ENCODE measurements at regions not wholly inside any gene's neighbourhood (a gene's known extent, or its start where the extent isn't known, plus 50 kb on each side); places are given as distances from the start of the nearest gene placed in this dataset.

DNA sequence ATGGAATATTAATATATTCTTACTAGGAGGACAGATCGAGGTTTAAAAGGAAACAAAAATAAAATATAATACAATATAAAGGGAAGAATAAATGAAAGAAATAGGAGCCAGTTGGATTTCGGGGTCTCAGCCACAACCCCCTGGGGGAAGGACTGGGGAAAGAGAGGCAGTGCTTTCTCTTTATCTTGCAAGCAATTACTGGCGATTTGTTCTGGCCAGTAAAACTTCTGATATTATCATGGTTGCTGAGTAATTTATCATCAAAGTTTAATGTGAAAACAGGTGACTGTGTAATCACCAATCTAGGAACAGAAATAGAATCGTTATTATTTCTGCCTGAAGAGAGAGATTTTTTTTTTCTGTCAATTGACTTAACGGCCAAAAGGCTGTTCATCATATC, 917.7 kb upstream of the CELF4 start:
- DNase-seq (ENCODE audit: low read depth), result no peak

DNA sequence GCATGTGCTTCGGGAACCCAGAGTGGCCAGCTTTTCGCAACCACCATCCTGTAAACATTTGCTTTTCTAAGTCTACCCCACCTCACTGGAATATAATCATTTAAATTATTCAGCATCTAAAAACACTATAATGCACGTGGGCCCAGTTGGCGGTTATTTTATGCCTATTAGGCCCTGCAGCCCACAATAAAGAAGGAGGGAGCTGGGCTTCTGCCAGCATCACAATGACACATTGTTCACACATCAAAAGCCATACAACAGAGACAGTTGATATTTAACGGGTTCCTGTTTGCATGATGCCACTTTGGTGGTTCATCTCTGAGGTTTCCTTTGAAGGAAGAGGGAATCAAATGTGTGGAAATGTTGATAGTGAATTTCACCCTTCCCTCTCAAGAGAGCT, 916.0 kb upstream of the CELF4 start:
- no peak for DNase-seq (ENCODE audit: low read depth)

DNA sequence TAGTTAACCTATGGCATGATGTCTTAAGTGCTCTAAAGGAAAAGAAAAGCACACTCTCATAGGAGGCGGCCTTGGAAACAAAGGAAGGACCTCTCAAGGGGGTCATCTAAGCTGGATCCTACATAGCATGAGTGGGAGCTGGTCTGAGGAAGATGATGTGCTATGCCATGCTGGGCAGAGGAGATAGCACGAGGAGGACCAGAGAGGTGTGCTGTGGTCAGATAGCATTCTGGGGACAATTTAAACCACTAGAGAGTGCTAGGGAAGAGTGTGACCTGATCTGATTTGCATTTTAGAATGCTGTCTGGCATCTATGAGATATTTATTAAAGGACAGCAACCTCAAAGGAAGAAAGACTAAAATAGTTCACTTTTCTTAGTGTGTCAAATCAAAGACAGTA, 910.1 kb upstream of the CELF4 start:
- no peak for DNase-seq (ENCODE audit: low read depth)

DNA sequence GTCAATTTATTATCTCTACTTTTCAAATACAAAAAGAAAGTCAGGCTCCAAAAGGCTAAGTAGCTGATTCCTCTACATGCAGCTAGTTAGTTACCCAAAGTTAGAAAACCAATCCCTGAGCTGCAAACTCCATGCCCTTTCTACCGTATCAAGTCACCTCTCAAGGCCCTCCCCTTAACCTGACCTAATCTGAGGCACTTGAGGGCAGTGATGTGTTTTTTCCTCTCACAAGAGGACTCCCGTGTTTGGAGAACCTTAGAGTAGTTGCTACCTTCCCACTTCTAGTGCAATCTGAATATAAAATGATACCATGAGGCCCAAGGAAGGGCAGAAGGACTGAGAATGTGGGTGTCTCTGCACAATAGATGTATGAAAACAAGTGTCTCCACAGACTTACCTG, 907.9 kb upstream of the CELF4 start:
- DNase-seq (ENCODE audit: low read depth), result no peak

DNA sequence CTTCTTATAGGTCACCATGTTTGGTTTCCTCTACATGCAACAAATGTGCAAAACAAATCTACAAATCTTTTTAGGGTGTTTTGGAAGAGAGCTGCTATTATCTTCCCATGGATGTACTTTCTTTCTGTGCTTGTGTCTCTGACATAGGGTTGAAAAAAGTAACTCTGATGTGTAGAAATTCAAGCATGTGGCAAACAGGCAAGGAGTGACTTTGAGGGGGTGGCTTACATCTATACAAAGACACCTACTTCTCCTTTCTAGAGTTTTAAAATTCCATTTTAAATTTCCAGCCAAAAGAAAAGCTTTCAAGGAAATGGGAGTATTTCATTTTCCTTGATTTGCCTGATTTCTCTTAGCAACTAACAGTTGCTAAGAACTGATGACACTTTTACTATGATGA, 904.8 kb upstream of the CELF4 start:
- DNase-seq (ENCODE audit: low read depth), result no peak

DNA sequence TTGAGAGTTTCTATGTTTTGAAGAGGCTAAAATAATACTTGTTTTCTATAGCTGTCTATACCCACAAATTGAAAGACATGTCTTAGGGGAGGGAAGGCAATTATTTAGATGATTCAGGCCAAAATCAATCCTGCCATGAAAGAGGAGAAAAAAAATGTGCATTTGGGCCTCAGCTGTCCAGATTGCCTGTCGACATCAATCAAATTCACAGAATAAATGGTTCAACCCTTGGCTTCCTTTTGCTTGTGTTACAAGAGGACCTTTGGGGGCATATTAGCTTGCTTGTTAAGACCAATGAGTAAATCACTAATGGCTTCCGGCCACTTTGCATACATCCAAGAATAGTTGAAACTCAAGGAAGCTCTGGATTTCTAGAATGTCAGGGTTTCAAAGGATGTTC, 900.8 kb upstream of the CELF4 start:
- no peak for DNase-seq (ENCODE audit: low read depth)

DNA sequence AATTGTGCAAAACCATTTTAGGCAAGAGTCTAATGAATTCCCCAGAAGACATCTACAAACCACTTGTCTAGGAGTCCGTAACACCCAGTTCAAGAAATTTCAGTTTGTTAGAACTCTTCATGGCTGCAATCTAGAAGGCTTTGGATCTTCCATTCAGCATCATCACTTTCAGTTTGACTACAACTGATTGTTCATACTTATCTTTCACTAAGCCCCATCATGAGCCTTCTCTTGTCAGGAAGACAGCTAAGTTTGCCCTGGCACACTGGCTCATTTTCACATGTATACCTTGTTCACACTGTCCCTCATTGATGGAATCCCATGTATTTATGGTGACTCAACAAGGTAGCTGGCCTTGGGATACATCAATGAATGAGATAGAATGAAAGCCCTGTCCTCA, 898.4 kb upstream of the CELF4 start:
- DNase-seq (ENCODE audit: low read depth), result no peak

DNA sequence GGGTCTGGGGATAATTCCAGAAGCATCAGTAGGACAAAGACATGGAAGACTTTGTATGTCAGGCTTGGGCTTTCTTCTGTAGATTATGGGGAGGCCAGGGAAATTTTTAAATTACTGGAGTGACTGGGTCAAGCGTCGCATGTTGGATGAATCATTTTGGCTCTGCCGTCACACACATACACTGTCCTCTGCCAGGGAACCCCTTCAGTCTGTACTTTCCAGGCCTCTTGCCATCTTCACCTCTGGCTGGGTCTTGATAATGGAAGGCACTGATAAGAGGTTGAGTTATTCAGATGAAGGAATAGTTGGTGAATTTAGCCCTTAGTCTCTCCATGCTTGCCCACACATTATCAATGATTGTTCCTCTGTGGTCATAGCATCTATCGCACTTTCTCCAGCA, 895.1 kb upstream of the CELF4 start:
- no peak for DNase-seq (ENCODE audit: low read depth)

DNA sequence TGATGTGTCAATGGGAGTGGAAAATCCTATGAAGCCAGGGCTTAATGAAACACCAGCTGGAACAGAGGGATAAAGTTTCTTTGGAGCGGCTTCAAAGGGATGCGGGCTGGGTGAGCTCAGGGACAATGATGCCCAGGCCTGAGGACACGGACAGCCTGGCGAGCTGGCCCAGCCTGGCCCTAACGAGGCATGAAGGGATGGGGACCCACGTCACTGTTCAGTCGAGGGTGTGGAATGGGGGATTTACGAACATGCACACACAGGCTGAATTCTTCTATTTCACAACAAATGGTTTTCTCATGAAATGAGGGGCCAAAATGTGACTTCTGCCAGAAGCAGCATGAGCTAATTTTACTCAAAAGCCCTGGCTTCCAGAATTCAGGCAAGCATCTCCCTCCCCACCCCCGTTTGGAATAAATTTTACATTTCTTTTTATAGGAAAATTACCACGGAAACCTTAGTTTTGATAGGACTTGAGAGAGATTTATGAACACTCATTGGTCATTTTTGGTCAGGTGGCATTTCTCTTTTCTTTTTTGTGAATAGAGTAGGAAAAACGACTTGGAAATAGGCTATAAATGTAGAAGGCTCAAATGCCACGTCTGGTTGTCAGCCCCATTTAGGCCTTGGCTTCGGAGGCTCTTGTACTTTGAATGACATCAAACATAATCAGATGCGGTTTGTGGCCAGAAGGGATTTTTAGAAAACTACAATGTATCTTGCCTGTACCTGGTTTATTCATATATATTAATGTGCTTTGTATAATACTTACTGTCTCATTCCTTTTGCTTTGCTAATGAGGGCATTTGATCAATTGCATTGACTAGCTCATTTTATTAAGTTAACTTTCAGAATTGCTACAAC, 893.8 kb upstream of the CELF4 start:
- DNase-seq (ENCODE audit: low read depth), result no peak

DNA sequence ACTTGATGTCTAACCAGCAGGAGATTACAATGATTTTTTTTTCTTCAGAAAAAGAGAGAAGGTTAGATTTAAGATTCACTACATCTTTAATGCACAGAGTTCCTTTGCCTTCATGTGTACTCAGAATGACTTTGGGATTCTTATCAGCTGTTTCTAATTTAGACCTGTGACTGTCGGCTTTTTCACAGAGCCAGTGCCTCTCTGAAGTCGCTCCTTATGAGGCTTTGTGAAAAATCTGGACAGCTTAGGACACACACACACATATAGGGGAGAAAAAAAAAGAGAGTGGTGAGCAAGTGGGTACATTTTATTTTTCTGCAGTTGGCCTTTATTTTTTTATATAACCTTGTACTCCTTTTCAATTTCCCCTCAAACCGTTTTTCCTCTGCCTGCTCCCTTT, 893.1 kb upstream of the CELF4 start:
- no peak for DNase-seq (ENCODE audit: low read depth)

DNA sequence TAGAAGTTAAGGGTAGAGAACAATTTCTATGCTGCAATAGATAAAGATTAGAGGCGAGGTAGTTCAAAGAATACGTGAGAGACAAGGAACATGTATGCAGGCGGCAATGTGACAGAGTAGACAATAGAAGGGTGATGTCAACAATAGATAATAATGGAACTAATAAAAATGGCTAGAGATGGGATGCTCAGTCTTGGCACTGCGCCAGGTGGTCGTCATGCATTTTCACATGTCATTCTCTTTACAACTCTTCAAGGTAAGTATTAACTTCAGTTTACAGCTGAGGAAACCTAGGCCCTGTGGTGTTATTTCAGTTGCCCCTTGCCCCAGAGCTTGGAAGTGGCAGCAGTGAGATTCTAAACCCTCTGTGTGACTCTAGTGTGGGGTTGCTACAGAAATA, 890.7 kb upstream of the CELF4 start:
- DNase-seq (ENCODE audit: low read depth), result no peak

DNA sequence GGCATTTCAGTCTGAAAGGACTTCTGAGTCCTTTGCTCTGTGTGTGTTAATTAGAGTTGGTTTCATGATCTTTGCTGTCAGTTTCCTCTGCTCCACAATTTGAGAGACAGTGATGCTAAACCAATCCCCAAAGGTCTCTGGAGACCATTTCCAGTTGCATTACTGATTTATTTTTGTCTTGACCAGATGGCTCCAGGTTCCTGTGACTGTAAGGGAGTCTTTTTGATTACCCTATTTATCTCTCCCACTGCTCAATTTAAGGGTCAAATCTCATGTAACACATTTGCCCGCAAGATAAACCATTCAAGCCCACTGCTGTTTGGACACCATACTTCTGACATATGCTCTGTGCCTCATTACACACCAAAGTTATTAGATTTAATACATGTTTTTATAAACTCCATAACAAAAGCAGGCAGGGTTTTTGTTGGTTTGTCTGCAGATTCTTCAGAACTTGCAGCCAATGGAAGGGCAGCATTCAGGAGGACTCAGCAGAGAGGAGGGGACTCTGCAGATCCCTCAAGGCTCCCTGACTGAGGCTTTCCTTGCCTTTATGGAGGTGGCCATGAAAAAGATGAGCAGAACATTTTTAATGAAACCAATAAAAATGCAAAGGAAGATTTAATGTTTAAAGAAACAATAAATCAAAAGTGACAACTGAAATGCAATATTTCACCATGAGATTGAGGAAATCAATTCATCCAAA, 889.3 kb upstream of the CELF4 start:
- DNase-seq (ENCODE audit: low read depth), result no peak

DNA sequence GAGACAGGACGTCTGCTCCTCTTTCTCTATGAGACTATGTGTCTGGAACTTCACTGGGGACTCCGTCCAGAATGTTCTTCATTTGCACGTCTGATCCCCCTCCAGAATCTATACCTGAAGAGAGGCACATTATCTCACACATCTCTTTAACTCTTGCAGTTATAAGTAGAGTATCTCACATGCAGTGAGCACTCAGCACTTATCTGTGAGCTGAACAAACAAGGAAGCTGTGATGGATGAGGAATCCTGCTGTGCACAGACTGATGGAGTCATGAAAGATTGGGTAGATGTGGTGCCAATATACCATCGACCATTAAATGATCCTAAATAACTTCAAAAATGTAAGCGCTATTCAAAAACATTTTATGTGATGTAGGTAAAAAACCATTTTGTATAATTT, 888.3 kb upstream of the CELF4 start:
- no peak for DNase-seq (ENCODE audit: low read depth)

DNA sequence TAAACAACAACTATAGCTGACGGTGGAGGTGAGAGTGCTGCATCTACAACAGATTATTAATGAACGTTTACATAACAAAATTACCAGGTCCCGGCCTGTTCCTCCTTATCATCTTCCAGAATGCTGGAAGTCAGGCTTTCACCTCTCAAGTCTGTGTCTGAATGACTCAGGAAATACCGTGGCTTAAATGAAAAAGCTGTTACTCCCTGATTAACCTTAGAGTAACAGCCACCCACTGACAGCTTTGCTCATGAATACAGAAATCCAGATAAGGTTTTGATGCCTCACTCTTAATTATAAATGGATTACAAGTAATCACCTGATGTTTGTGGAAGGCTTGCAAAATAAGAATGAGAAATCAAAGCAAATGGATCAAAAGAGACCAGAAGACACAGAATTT, 885.3 kb upstream of the CELF4 start:
- no peak for DNase-seq (ENCODE audit: low read depth)

DNA sequence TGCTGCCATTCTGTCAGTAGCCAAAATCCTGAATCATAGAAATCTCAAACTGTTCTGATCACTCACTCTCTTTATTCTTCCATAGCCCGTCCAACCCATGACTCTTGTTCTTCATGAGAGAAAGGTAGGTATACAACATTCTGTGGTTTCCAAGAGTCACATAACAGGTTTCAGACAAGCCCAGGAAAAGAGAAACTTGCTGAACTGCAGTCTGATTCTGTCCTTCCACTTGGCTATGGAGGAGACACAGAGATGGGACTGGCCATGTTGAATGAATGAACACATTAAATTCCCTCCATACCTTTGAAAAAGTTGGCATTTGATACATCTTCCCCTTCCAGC, 880.2 kb upstream of the CELF4 start:
- no peak for DNase-seq (ENCODE audit: low read depth)

DNA sequence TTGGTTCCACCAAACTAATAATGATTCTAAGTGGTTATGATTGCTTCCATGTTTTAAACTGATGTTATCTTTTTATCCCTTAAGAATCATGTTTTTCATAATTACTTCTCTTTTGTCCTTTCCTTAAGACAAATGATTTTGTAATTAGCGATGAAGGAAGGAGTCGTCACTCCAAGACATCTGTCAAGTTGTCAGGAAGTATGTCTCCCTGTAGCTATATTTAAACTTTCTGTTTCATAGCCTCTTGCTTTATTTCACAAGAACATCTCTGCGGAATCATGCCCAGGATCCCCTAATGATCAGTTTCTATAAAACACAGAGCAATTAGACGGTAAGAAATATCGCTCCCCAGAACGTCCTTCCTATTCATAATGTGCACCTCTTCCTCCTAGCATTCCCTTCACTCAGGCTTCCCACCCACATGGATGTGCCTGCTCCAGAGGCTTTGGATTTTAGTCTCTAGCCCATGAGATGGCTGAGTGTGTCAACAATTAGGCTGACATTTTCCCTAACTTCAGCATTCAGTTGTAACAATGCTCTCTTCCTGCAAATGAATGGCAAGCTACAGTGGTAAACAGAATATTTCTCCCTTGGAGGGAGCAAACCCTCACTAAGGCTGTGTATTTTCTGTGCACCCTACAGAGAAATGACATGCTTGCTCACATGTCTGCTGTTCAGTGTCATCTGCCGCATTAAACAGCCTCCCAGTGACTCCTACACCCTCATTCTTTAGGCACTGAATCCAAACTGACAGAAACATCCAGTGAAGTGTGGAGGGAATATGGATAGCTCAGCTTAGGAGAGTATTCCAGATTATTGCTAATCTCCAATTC, 879.6 kb upstream of the CELF4 start:
- DNase-seq (ENCODE audit: low read depth), result no peak

DNA sequence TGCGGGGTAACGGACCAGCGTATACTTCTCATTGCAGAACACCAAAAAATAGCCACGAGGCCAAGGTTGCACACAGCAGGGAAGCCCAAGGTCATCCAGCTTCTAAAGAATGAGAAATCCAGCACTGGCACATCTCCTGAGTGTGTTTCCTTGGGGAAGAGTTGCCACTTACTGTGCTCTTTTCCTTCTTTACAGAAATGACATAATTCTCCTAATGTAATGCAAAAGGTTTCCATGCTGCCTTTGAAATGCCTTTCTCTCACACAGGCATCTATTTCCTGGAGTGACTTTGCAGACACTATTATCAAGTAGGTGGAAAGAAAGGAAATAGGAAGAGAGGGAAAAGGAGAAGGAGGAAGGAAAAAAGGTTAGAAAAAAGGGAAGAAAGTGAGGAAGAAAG, 862.1 kb upstream of the CELF4 start:
- no peak for DNase-seq (ENCODE audit: low read depth)

DNA sequence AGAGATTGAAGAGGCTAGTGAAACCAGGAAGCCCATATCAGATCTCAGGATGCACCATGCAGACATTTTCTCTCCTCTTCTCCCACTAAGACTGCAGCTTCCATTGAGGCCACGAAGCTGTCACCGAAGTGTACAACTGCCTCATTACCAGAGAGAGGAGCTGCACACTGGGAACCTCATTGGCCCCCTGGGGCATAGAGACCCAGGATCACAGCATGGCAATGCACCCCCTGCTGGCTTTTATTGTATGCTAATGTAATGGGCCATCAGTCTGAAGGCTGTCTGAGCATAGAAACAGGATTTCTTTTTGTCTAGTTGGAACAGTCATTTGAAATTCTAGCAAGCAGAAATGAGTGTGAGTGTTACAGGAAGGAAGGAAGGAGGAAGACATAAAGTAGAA, 861.6 kb upstream of the CELF4 start:
- DNase-seq (ENCODE audit: low read depth), result no peak

DNA sequence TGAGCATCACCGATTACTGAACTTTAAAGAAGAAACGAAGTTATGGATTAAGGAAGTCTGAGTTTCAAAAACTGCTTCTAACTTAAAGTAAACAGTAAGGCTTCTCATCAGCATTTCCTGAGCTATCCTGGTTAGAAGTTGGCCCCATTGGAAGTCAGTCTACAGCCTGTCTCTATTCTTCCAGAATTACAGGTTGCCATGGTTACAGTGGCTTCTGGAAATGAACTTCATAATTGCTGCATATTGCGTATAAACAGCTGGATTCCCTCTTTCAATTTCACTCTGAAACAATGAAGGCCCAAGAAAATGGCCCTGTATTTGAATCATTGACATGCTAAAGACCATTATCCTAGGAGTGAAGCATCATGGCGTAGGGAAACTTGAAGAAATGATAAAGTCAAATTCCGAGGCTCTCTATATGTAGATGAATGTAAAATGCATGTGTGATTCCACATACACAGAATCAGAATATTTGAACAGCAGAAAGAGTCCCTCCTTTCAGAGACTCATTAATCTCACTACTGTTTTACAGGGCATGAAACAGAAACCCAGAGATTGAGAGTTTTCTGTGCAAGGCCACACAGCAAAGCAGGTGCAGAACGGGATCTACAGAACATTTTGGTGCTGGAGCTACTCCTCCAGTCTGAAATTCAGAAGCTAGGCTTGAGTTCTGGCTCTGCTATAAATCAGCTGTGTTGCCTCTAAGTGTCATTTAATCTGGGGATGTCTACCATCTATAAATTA, 856.4 kb upstream of the CELF4 start:
- no peak for DNase-seq (ENCODE audit: low read depth)

DNA sequence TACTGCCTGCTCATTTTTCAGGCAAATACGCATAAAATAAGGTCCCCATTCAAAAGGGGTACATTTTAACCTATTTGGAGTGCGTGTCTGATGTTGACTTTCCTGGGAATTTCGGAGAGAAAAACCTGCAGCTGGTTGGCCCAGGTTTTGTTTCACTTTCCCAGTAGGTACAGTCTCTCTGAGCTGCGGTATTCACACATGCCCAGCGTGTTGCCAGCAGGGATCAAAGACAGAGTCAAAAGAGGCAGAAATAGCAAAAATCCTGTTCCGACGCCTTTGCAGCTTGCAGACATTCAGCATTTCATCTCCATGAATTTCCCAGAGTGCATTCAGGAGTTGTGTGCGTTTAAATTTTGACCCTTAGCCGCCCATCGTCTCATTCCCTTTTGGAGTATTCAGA, 855.4 kb upstream of the CELF4 start:
- DNase-seq (ENCODE audit: low read depth), result no peak

DNA sequence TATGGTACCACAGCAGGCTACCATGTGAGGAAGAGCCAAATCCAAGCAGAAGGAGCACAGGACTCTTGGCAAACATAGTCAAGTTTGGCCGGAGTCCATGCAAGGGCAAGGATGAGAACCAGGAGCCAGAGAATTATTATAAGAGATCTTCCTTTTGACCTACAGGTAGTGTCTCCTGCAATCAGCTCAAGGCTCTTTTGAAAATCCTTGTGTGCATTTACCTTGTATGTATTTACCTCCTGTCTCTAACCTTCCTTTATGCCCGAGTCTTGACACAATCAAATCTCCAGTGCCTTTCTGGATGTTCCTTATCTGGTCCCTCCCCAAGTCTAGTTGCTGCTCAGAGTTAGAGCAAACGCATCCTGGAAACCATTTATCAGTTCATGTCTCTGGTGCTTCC, 855.0 kb upstream of the CELF4 start:
- no peak for DNase-seq (ENCODE audit: low read depth)

DNA sequence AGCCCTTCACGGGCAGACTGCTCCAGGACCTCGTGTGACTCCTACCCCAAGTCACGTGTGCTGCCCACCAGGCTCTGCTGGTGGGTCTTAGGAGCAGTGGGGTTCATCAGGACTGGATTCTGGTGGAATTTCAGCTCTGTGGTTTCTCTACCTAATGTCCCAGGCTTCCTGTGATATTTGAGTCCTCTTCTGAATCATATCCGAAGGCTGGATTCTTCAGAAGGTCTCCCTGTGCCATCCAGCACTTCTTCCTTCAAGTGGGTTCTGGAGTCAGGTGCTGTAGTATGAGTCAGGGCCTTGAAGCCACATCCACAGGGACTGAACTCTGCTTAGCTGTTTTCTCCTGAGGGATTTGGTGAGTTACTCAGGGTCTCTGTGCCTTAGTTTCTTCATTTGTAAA, 850.2 kb upstream of the CELF4 start:
- DNase-seq (ENCODE audit: low read depth), result no peak
